GM21515 (cell line): ENCODE measurements at regions not wholly inside any gene's neighbourhood (a gene's known extent, or its start where the extent isn't known, plus 50 kb on each side); places are given as distances from the start of the nearest gene placed in this dataset.
"Not testable (repeated sequence)": the region's sequence is repeated elsewhere in the genome, so short reads cannot be mapped to it uniquely, and the experiment has no call there.

ENCODE experiments used
- ATAC-seq: cut with Tn5 transposase; IDR thresholded peaks from one replicate; pipeline ENCODE4 v1.9.1; 2021; ENCODE audit not compliant: unreplicated experiment

DNA sequence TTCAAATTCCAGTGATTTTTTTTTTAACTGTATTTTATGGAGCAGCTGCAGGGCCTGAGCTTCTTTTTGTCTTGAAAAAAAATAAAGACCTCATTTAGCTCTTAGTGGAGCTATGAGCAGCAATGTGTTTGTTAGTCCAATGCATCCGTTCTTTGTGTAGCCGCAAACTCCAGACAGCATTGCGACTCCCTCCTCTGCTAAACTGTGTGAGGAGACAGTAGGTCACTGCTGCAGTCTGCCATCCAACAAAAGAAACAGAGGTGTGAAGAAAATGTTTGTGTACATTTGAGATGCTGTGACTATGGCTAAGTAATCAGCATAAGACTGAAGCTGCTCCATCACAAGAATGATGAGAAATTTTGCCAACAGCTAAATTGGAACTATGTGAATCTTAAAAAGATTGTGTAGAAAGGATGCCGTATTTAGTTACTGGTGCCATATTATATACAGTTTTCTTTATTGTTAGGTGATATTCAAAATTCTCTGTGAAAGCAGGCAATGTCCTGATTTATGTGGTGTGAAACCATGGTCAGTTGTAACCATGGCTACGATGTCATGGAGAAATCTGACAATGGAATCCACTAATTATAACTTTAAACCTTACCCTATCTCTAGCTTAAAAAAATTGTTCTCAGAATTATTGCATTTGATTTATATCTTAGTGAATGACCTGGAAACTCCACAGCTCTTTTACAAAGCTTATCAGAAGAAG, 428.8 kb upstream of the EPHA7 start:
- no peak for ATAC-seq

DNA sequence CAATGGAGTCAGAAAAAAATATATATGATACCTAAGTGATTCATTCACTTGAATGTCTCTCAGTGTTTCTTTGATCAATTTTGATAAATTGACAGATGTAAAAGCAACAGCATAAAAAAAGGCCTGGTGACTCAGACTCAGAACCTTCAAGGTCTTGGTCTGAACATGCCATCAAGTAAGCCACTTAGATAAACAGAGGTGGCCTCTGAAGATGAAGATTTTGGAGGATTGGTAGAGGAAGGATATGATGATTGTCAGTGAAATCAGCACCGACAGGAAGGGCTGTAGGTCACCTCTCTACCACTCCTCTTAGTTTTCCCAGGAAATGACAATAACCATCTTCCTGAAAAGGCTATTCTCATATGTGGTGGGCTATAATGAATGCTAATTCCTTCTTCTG, 422.8 kb upstream of the EPHA7 start:
- no peak for ATAC-seq

DNA sequence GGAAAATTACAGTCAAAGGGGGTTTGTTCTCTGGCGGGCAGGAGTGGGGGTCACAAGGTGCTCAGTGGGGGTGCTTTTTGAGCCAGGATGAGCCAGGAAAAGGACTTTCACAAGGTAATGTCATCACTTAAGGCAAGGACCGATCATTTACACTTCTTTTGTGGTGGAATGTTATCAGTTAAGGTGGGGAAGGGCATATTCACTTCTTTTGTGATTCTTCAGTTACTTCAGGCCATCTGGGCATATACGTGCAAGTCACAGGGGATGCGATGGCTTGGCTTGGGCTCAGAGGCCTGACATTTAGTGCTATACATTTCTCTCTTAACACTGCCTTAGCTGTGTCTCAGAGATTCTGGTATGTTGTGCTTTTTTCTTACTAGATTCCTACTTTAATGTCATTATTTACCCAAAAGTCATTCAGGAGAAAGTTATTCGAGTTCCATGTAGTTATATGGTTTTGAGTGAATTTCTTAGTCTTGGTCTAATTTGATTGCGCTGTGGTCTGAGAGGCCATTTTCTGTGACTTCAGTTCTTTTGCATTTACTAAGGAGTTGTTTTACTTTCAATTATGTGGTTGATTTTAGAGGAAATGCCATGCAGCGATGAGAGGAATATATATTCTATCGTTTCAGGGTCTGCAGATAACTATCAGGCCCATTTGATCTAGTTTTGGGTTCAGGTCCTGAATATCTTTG, 416.2 kb upstream of the EPHA7 start:
- not testable (repeated sequence) for ATAC-seq

DNA sequence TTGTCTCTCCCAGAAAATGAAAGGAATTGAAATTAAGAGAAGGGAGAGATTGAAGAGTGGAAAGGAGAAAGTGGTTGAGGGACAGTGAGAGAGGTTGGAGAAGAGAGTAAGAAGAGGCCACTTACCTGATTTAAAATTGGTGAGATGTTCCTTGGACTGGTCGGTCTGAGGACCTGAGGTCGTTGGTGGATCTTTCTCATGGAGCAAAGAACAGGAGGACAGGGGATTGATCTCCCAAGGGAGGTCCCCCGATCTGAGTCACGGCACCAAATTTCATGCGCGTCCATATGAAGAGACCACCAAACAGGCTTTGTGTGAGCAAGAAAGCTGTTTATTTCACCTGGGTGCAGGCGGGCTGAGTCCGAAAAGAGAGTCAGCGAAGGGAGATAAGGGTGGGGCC, 415.7 kb upstream of the EPHA7 start:
- ATAC-seq = not testable (repeated sequence)

DNA sequence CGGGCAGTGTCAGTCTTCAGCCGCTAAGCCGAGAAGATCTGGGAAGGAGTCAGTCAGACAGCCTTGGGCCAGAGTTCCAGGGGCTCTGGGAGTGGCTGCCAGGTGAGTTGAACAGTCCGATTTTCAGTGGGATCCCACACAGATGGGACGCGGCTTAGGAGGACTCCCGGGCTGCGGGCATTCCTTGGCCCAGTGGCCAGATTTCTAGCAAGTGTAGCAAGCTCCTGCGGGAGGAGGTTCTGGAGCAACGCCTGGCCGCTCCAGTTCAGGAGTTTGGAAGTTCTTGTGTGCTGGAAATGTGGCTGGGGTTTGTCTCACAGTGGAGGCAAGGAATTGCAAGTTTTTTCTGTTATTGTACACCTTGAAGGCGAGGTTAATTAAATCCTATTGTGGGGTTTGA, 414.0 kb upstream of the EPHA7 start:
- not testable (repeated sequence) for ATAC-seq

DNA sequence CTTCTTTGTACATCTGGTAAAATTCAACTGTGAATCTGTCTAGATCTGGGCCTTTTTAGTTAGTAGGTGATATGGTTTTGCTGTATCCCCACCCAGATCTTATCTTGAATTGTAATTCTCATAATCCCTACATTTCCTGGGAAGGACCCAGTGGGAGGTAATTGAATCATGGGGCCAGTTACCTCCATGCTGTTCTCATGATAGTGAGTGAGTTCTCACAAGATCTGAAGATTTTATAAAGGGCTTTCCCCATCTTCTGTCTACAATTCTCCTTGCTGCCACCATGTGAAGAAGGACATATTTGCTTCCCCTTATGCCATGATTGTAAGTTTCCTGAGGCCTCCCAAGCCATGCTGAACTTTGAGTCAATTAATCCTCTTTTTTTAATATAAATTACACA, 410.4 kb upstream of the EPHA7 start:
- not testable (repeated sequence) for ATAC-seq

DNA sequence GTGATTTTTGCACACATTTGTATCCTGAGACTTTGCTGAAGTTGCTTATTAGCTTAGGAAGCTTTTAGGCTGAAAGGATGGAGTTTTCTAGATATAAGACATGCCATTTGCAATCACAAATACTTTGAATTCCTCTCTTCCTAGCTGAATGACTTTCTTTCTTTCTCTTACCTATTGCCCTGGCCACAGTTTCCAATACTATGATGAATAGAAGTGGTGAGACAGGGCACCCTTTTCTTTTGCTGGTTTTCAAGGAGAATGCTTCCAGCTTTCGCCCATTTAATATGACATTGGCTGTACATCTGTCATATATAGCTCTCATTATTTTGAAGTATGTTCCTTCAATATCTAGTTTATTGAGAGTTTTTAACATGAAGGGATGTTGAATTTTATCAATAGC, 409.6 kb upstream of the EPHA7 start:
- ATAC-seq = no peak

DNA sequence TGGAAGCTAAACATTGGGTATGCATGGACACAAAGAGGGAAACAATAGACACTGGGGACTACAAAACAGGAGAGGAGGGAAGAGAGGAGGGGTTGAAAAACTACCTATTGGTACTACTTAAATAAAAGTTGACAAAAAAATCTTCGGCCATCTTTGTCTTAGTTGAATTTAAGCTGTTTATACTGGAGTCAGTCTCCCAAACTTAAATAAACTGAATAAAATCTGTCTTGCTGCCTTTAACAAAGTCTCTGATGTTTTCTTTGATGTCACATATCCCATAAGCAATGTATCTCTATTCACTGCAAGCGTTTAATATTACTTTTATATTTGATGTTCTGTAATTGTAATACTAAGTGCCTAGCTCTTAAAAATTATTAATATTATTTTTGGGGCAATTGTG, 409.2 kb upstream of the EPHA7 start:
- ATAC-seq = no peak

DNA sequence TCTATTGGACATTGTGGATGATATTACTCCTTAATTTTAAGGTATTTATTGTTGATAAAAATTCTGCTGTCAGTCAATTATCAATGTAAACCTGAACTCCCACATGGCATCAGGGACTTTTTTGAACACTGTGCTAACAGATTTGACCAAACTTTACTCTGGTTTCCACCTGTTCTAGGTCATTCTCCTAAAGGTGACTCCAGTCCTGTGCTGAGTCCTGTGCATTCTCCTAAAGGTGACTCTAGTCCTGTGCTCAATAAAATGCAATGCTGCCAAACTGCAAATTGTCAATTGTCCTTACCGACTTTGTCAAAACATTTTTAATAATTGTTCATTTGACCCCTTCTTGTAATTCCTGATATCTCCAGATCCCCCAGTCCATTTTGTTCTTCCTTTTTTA, 408.4 kb upstream of the EPHA7 start:
- no peak for ATAC-seq

DNA sequence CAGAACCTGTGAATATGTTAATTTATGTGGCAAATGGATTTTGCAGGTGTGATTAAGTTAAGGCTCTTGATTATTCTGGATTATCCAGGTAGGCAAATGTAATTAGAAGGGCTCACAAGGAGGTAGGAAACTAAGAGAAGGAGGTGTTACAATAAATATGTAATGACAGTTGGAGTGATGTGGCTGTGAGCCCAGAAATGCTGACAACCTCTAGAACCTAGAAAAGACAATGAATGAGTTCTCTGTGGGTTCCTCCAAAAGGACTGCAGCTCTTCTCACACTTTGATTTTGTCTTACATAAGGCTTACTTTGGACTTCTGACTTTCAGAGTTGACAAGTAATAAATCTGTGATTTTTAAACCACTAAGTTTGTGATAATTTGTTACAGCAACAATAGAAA, 406.6 kb upstream of the EPHA7 start:
- no peak for ATAC-seq

DNA sequence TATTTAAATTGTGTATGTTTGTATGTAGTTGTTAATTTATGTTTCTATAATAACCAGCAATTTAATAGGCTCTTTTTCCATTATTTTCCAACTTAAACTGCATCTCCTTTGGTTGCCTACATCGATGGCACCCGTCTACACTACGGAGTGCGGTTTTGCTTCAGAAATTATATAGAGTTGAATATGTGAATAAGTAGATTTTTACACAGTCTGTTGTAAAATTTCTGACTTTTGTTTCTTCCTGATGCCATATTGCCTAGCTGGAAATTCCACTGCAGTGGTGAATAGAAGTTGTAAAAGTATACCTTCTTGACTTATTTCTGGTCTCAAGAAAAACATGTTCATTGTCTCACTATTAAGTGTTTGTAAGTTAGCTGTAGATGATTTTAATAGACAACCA, 404.1 kb upstream of the EPHA7 start:
- no peak for ATAC-seq

DNA sequence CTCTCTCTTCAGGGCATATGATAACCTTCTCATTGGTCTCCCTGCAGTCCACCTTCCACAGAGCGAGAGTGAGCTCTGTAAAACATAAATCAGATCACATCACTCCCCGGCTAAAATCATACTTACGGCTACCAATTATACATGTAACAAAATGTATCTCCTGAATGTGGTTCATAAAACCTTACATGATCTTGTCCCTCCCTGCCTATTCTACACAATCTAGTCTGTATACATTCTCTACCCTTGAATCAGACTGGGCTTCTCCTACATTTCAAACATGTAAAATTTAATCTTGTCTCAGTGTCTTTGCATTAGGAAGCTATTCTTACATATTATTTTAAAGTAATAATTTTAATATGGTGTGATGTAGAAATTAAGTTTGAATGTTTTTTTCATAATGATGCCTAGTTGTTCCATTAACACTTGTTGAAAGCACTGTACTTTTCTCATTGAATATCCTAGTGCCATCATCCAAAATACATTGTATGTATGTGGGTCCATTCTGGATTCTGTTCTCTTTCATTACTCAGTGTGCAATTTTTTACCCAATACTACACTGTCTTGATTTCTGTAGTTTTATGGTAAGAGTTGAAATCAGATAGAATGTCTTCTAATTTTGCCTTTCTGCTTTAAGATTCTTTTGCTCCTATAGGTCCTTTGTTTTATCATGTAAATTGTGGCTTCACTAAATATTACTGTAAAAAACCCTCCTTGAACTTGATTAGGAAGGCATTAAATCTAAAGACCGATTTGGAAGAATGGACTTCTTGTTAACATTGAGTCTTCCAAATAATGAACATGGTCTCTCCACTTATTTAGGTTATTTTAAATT, 403.3 kb upstream of the EPHA7 start:
- no peak for ATAC-seq

DNA sequence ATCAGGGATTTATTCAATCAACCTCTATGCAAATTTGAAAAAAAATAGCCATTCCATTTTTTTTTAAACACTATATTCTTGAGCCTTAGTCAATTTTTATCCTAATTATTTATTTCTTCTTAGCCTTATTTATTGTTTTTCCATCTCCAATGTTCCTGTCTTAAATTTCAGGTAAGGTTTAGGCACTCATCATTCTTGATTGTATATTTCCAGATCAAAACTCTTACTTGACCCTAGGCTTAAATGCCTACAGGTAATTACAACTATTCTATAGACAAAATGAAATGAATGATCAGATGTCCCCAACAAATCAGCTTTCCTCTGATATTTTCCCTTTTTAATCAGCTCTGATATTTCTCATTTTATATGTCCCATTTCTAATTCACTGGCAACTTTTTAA, 402.6 kb upstream of the EPHA7 start:
- no peak for ATAC-seq

DNA sequence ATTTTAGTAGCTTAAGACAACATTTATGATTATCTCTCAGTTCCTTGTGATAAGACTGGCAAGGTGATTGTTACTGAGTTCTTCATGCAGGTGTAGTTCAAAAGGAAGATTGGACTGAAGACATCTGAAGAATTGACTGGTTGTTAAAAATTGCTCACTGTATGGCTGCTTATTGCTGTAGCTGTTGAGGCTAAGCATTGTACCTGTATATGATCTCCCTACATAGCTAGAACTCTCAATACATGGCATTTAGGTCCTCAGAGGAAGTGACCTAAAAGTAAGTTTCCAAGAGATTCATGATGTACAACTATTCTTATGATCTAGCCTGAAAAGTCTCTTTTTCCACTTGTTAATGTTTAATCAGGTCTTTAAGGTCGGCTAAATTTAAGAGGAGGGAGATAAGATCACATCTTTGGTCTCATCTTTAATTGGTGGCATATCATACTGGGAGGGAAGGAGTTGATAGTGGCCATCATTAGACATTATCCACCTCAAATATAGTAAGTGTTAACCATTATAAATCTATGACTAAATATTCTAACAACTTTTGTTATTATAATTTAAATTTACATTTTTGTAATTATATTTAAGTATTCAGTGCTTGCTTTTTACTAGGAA, 401.2 kb upstream of the EPHA7 start:
- ATAC-seq = no peak

DNA sequence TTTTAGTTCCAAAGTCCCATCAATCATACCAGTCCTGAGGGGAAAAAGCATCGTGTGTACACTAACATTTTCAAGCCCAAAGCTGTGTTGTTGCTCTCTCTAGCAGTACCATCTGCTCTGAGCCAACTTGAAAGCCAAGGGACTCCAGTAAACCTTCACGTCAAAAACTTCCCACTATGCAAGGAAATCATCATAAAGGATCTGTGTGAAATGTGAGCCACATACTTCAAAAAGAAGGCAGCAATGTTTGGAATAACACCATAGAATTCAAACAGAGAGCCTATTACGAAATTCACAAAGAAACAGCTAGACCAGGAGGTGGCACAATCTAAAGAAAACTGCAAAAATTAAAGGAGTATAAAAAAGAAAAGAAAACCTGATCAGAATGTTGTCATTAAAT, 399.8 kb upstream of the EPHA7 start:
- ATAC-seq = no peak

DNA sequence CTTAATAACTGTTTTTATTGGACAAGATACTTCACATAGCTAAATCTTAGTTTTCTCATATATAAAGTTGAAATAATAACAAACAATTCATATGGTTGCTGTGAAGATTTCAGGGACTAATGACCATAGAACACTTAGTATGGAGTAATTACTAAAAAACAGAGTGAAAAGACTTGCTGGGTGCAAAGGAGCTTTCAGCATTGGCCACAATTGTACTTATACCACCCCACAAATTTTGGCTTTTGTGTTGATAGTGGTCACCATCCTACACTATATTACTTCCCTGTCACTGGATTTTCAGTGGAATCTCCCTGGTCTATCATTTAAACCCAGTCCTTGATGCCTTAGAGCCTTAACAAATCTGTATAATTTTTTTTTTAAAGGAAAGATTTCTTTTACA, 398.6 kb upstream of the EPHA7 start:
- no peak for ATAC-seq

DNA sequence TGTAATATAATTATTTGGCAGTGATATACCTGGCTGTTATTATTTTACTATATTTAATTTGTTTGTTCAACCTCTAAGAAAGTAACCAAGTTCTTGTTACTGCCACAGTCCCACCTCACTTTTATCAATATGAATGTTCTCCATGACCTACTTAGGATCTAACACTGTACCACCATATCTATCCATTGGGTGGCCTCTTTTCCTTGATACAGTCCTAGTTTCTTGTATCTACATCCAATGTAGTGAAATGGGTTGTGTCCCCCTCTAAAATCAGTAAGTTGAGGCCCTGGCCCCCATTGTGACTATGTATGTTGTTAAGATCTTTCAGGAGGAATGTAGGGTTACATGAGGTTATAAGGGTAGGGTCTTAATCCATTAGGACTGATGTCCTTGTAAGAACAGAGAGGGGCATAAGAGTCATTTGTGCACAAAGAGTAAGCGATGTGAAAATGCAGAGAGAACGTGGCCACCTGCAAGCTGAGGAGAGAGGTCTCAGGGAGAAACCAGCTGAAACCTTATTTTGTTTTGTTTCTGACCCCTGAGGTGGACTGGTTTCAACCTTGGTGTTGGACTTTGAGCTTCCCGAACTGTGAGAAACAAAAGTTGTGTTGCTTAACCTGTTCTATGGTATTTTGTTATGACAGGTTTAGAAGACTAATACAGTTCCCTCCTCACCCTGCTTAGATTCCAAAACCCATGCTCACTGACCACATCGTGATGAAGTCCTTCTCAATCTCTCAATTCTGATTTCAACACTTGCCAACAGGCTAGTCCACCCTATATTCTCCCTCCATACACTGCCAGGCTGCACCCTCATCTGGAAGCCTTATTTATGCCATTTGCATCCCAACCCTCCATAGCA, 387.3 kb upstream of the EPHA7 start:
- ATAC-seq = no peak

DNA sequence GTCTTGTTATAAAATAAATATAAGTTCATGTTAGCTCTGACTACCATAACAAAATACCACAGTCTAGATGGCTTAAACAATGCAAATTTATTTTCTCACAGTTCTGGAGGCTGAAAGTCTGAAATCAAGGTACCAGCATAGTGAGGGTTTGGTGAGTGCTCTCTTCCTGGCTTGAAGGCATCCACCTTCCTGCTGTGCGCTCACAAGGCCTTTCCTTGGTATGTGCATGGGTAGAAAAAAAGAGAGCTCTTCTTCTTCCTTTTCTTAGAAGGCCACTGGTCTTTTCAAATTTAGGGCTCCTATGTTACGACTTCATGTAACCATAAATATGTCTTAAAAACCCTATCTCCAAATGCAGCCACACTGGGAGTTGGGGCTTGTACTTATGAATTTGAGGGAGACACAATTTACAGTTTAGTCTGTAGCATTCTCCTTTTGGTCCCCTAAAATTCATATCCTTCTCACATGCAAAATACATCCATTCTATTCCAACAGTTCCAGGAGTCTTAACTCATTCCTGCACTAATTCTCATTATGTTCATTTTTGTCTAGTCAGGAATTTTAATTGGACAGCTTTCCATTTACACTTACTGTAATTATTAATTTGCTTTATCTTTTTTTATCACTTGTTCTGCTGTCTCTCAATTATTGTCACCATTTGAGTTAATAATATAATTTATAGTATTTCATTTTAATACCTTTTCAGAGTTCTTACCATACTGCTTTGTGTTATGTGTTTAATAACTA, 381.9 kb upstream of the EPHA7 start:
- no peak for ATAC-seq

DNA sequence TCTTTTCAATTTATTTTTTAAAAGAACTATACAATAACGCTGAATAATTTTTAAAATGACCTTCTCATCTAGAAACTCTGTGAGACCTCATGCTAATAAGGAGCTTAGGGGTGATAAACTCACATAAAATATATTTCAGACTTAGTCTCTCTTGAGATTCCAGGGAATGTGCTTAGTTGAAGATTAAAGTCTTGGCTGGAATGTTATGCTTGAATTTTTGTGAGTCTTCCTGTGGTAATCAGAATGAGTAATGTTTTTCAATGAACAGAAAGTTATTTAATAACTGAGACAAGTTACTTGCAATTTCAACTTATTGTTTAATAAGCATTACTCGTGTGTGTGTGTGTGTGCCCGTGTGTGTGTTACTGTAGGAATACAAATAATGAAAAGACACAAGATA, 379.9 kb upstream of the EPHA7 start:
- ATAC-seq = no peak

DNA sequence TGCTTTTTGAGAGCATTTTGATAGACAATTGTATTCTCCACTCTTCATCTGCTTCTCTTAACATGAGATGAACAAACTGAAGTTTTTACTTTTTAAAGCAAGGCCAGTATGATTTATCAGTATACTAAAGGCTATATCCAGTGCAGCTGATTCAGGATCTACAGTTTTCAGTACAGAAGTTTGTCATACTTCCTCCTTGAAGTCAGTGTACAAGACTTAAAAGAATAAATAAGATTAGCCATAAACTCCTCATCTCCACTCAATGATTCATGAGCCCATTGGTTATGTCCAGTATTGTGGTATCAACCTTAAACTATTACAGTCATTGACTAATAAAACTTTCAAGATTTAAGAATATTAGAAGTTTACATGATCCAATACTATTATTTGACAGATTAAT, 374.8 kb upstream of the EPHA7 start:
- ATAC-seq = no peak
